WTC11 (cell line): ENCODE measurements at regions not wholly inside any gene's neighbourhood (a gene's known extent, or its start where the extent isn't known, plus 50 kb on each side); places are given as distances from the start of the nearest gene placed in this dataset.

ENCODE experiments used
- CREB1 ChIP-seq: sonication (generic); formaldehyde crosslinking; IDR thresholded peaks from 2 replicates; pipeline ENCODE4 v1.8.0; 2023; ENCODE audit warnings: mild to moderate bottlenecking, missing genetic modification reagents
- CTCF ChIP-seq: fragments of 200-600 bp; IDR thresholded peaks from 2 replicates; pipeline ENCODE4 v1.8.0; 2022; ENCODE audit warnings: antibody characterized with exemption
- KAT7 ChIP-seq: sonication (generic); formaldehyde crosslinking; IDR thresholded peaks from 2 replicates; pipeline ENCODE4 v1.8.1; 2023; ENCODE audit warnings: missing genetic modification reagents, mild to moderate bottlenecking, borderline replicate concordance
- MAX ChIP-seq: sonication (generic); formaldehyde crosslinking; IDR thresholded peaks from 2 replicates; pipeline ENCODE4 v1.8.0; 2022; ENCODE audit warnings: mild to moderate bottlenecking, missing genetic modification reagents
- NFYB ChIP-seq: sonication (generic); formaldehyde crosslinking; conservative IDR thresholded peaks from 2 replicates; pipeline ENCODE4 v1.8.0; 2022; ENCODE audit warnings: low read depth, missing genetic modification reagents
- NR1H2 ChIP-seq: sonication (generic); formaldehyde crosslinking; IDR thresholded peaks from 2 replicates; pipeline ENCODE4 v1.9.0; 2021; ENCODE audit warnings: mild to moderate bottlenecking, moderate library complexity, missing genetic modification reagents
- SP1 ChIP-seq: sonication (generic); formaldehyde crosslinking; conservative IDR thresholded peaks from 2 replicates; pipeline ENCODE4 v1.8.1; 2022; ENCODE audit warnings: missing genetic modification reagents
- TCF7 ChIP-seq: sonication (generic); formaldehyde crosslinking; IDR thresholded peaks from 2 replicates; pipeline ENCODE4 v1.8.0; 2022; ENCODE audit warnings: mild to moderate bottlenecking, low read depth, missing genetic modification reagents, moderate library complexity
- TEAD1 ChIP-seq: sonication (generic); formaldehyde crosslinking; IDR thresholded peaks from 2 replicates; pipeline ENCODE4 v1.8.0; 2022; ENCODE audit warnings: mild to moderate bottlenecking, missing genetic modification reagents
- TEAD4 ChIP-seq: sonication (generic); formaldehyde crosslinking; IDR thresholded peaks from 2 replicates; pipeline ENCODE4 v1.8.0; 2022; ENCODE audit warnings: mild to moderate bottlenecking, missing genetic modification reagents
- ZNF317 ChIP-seq: sonication (generic); formaldehyde crosslinking; IDR thresholded peaks from 2 replicates; pipeline ENCODE4 v1.8.1; 2023; ENCODE audit warnings: low read depth, mild to moderate bottlenecking, moderate library complexity, missing genetic modification reagents, borderline replicate concordance
- TF ChIP-seq, protein P1 (sequence below): sonication (generic); formaldehyde crosslinking; conservative IDR thresholded peaks from 2 replicates; pipeline ENCODE4 v1.8.1; 2023; ENCODE audit warnings: mild to moderate bottlenecking, low read depth, missing genetic modification reagents, moderate library complexity
- TF ChIP-seq, protein P2 (sequence below): sonication (generic); formaldehyde crosslinking; IDR thresholded peaks from 2 replicates; pipeline ENCODE4 v1.8.1; 2023; ENCODE audit warnings: mild to moderate bottlenecking, missing genetic modification reagents, moderate library complexity

DNA sequence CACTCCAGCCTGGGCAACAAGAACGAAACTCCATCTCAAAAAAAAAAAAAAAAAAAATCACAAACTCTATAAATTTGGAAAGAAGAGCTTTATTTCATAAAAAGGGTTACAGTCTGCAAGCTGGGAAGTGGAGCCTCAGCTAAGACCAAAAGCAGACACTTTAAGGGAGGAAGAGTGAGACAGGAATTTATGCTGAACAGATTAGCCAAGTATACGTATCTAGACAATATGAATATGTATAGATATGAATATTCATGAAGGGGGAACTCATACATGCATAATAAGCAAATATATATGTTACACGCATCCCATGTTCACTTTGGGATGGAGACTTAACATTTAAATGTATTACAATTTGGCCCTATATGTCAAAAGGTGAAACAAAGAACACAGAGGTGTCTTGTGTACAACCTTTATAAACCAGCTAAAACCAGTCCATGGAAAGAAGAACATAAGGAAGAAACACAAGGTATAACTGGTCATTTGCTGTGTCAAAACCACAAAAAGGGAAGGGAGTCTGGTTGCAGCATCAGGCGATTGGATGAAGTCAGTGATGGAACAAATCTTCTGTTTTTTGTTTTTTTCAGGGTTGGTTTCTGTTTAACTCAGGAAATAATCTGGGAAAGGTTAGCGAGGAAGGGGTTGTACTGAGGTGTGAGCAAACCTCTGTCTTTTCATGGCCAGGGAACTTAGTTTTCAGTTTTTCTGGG is 130.0 kb upstream of the MAOA start:
- TF ChIP-seq TCF7 (CRISPR knock-in tag) (no peak), NFYB (CRISPR knock-in tag) (no peak), MAX (no peak), TEAD4 (CRISPR knock-in tag) (no peak), CTCF (no peak), CREB1 (CRISPR knock-in tag) (no peak), KAT7 (no peak), TEAD1 (no peak), NR1H2 (CRISPR knock-in tag) (no peak), ZNF317 (no peak), SP1 (CRISPR knock-in tag) (no peak)
- TF ChIP-seq, protein P1, sequence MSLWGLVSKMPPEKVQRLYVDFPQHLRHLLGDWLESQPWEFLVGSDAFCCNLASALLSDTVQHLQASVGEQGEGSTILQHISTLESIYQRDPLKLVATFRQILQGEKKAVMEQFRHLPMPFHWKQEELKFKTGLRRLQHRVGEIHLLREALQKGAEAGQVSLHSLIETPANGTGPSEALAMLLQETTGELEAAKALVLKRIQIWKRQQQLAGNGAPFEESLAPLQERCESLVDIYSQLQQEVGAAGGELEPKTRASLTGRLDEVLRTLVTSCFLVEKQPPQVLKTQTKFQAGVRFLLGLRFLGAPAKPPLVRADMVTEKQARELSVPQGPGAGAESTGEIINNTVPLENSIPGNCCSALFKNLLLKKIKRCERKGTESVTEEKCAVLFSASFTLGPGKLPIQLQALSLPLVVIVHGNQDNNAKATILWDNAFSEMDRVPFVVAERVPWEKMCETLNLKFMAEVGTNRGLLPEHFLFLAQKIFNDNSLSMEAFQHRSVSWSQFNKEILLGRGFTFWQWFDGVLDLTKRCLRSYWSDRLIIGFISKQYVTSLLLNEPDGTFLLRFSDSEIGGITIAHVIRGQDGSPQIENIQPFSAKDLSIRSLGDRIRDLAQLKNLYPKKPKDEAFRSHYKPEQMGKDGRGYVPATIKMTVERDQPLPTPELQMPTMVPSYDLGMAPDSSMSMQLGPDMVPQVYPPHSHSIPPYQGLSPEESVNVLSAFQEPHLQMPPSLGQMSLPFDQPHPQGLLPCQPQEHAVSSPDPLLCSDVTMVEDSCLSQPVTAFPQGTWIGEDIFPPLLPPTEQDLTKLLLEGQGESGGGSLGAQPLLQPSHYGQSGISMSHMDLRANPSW, result no peak
- TF ChIP-seq, protein P2, sequence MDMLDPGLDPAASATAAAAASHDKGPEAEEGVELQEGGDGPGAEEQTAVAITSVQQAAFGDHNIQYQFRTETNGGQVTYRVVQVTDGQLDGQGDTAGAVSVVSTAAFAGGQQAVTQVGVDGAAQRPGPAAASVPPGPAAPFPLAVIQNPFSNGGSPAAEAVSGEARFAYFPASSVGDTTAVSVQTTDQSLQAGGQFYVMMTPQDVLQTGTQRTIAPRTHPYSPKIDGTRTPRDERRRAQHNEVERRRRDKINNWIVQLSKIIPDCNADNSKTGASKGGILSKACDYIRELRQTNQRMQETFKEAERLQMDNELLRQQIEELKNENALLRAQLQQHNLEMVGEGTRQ, result no peak
